WERI-Rb-1 (cell line): ENCODE measurements at regions not wholly inside any gene's neighbourhood (a gene's known extent, or its start where the extent isn't known, plus 50 kb on each side); places are given as distances from the start of the nearest gene placed in this dataset.
"Not testable (repeated sequence)": the region's sequence is repeated elsewhere in the genome, so short reads cannot be mapped to it uniquely, and the experiment has no call there.

Experiments
- DNase-seq: peaks from one replicate; pipeline ENCODE4 v3.0.0-alpha.2; 2020
- H3K27ac ChIP-seq: fragments of 250-450 bp; sonication (Bioruptor Pico); 2 replicates; pipeline ENCODE4 v1.5.1; 2020; ENCODE audit warnings: mild to moderate bottlenecking, moderate library complexity
- H3K27me3 ChIP-seq: fragments of 250-450 bp; sonication (Bioruptor Pico); 2 replicates; pipeline ENCODE4 v1.5.1; 2021; ENCODE audit warnings: mild to moderate bottlenecking, low read depth, moderate library complexity; ENCODE audit not compliant: insufficient read depth, severe bottlenecking
- H3K36me3 ChIP-seq: fragments of 250-450 bp; sonication (Bioruptor Pico); 2 replicates; pipeline ENCODE4 v1.5.1; 2020; ENCODE audit warnings: mild to moderate bottlenecking, moderate library complexity
- H3K4me3 ChIP-seq: 2 replicates; pipeline ENCODE4 v1.5.1; 2011; ENCODE audit warnings: low read depth, mild to moderate bottlenecking, control low read depth, low read length
- H3K9me3 ChIP-seq: fragments of 250-450 bp; sonication (Bioruptor Pico); 2 replicates; pipeline ENCODE4 v1.5.1; 2021; ENCODE audit warnings: mild to moderate bottlenecking, moderate library complexity; ENCODE audit not compliant: severe bottlenecking
- TF ChIP-seq, protein P1 (sequence below): IDR thresholded peaks from 2 replicates; pipeline ENCODE4 v1.5.1; 2011; ENCODE audit warnings: low read depth, mild to moderate bottlenecking, control low read depth, inconsistent platforms, low read length

DNA sequence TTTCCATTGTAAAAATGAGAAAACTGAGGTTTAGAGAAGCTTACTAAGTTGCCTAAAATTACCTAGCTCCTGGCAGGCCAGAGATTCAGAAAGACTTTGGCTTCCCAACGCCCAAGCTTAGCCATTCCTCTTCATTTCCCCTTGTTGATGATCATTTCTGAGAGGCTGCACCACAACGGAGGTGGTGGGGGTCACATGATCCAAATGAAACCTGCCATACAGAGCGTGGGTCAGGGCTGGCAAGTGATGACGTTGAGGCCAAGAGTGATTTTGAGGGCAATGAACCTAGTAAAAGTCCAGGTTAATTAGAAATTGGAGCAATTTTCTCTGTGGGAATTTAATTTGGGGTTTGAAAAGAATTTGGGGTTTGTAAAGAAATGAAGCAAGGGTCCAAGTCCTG, 109.9 kb downstream of the TMEM182 start:
- Histone ChIP-seq H3K9me3 (no peaks in the 10 kb centered on the region), H3K36me3 (no peaks in the 10 kb centered on the region), H3K4me3 (no peak overlapping the region), H3K27ac (no peak overlapping the region), H3K27me3 (peaks cover 33% of the 10 kb centered on the region)
- DNase-seq: no peak
- TF ChIP-seq, protein P1, sequence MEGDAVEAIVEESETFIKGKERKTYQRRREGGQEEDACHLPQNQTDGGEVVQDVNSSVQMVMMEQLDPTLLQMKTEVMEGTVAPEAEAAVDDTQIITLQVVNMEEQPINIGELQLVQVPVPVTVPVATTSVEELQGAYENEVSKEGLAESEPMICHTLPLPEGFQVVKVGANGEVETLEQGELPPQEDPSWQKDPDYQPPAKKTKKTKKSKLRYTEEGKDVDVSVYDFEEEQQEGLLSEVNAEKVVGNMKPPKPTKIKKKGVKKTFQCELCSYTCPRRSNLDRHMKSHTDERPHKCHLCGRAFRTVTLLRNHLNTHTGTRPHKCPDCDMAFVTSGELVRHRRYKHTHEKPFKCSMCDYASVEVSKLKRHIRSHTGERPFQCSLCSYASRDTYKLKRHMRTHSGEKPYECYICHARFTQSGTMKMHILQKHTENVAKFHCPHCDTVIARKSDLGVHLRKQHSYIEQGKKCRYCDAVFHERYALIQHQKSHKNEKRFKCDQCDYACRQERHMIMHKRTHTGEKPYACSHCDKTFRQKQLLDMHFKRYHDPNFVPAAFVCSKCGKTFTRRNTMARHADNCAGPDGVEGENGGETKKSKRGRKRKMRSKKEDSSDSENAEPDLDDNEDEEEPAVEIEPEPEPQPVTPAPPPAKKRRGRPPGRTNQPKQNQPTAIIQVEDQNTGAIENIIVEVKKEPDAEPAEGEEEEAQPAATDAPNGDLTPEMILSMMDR: no peak

DNA sequence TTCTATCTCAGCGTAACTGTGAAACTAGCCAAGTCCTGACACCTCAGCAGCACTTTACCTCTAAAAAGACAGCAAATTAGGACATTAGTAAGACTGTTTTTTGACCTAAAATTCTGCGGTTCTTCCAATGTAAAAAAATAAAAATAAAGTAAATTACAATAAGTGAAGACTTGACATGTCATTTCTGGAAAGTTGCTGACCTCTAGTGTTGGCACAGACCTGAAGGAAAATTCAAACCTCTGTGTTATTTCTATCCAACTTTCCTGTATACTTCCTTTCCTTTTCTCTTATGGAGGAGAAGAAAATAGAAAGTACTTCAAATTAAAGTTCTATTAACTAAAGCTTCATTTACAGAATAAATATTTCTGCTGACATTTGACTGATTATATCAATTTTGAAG, 110.6 kb downstream of the TMEM182 start:
- no peaks in the 10 kb centered on the region for H3K36me3 ChIP-seq
- H3K27ac ChIP-seq: no peak overlapping the region
- no peak overlapping the region for H3K4me3 ChIP-seq
- DNase-seq: no peak
- no peaks in the 10 kb centered on the region for H3K9me3 ChIP-seq
- H3K27me3 ChIP-seq: peaks cover 28% of the 10 kb centered on the region
- TF ChIP-seq, protein P1: no peak

DNA sequence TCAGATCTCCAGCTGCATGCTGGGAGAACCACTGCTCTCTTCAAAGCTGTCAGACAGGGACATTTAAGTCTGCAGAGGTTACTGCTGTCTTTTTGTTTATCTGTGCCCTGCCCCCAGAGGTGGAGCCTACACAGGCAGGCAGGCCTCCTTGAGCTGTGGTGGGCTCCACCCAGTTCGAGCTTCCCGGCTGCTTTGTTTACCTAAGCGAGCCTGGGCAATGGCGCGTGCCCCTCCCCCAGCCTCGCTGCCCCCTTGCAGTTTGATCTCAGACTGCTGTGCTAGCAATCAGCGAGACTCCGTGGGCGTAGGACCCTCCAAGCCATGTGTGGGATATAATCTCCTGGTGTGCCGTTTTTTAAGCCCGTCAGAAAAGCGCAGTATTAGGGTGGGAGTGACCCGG, 117.7 kb downstream of the TMEM182 start:
- H3K9me3 ChIP-seq, H3K27ac ChIP-seq, H3K4me3 ChIP-seq, H3K36me3 ChIP-seq, DNase-seq: not testable (repeated sequence)
- H3K27me3 ChIP-seq: peaks cover 25% of the 10 kb centered on the region

DNA sequence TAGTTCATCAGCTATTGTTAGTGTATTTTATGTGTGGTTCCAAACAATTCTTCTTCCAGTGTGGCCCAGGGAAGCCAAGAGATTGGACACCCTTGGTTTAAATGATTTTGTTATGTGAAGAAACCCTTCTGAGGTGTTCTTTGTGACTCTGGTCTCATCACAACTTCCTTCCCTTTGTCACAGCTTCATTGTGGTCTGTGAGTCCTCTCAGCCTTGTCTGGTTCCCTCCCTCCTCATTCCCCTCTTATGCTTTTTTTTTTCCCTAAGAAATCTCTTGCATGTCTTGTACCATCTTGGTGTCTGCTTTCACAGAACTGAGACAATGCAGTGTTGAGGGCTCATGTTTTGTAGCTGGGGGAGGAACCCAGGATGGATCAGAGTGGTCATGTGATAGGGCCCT, 118.9 kb downstream of the TMEM182 start:
- Histone ChIP-seq H3K9me3 (peaks cover 7% of the 10 kb centered on the region), H3K36me3 (no peaks in the 10 kb centered on the region), H3K27ac (no peak overlapping the region), H3K27me3 (peaks cover 25% of the 10 kb centered on the region), H3K4me3 (no peak overlapping the region)
- TF ChIP-seq, protein P1: no peak
- no peak for DNase-seq

DNA sequence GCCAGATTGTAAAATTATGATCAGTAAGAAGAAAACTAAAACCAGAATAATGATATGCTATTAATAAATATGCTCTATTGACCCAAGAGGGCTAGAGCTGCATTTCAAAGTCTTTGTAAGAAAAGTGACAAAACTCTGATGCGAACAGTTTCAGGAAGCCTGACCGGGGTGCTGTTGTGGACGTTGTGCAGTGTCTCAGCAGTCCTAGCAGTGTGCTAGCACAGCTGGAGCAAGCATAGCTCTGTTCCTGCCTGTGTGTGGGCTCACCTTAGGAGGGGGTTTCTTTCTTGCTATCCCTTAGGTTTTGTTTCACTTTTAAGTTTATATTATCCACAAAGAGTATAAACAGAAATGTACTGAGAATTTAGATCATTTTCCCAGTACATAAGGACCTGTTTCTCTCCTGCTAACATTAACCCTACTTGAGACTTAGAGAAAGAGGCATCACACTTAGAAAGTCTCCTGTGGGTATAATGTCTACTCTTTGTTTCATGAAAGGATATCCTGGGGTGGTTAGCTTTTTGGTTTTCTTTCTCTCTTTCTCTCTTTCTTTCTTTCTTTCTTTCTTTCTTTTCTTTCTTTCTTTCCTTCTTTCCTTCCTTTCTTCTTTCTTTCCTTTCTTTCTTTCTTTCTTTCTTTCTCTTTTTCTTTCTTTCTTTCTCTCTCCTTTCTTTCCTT, 124.5 kb downstream of the TMEM182 start:
- no peaks in the 10 kb centered on the region for H3K9me3 ChIP-seq
- H3K4me3 ChIP-seq: no peak overlapping the region
- no peaks in the 10 kb centered on the region for H3K36me3 ChIP-seq
- DNase-seq: no peak
- TF ChIP-seq, protein P1: no peak
- H3K27ac ChIP-seq: no peak overlapping the region
- peaks cover 60% of the 10 kb centered on the region for H3K27me3 ChIP-seq

DNA sequence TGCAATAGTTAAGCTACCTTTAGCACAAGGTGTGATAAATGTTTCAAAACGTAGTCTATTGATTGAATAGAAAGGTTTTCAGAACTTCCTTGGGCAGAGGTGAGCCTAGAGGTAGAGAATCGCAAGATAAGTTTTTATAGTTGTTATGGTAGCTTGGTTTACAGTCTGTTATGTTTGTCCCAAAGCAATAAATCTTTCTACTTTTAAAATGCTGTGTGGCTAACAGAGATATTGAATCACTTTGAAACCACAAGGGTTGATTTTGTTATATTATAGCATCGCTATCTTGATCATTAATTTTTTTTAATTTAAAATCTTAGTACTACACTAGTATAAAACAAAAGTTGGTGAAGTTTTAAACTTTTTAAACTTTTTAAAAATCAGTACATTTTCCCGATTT, 126.7 kb downstream of the TMEM182 start:
- no peaks in the 10 kb centered on the region for H3K36me3 ChIP-seq
- H3K9me3 ChIP-seq: no peaks in the 10 kb centered on the region
- TF ChIP-seq, protein P1: no peak
- no peak overlapping the region for H3K4me3 ChIP-seq
- H3K27ac ChIP-seq: no peak overlapping the region
- peaks cover 64% of the 10 kb centered on the region for H3K27me3 ChIP-seq
- no peak for DNase-seq
